ENCODE measurements at regions not wholly inside any gene's neighbourhood (a gene's known extent, or its start where the extent isn't known, plus 50 kb on each side); places are given as distances from the start of the nearest gene placed in this dataset.
"Not testable (repeated sequence)": the region's sequence is repeated elsewhere in the genome, so short reads cannot be mapped to it uniquely, and the experiment has no call there.

- DNase-seq: no peak
Measured at GRCh38 chr13:94901070-94901469, 188.7 kb upstream of the SOX21 start.

DNA sequence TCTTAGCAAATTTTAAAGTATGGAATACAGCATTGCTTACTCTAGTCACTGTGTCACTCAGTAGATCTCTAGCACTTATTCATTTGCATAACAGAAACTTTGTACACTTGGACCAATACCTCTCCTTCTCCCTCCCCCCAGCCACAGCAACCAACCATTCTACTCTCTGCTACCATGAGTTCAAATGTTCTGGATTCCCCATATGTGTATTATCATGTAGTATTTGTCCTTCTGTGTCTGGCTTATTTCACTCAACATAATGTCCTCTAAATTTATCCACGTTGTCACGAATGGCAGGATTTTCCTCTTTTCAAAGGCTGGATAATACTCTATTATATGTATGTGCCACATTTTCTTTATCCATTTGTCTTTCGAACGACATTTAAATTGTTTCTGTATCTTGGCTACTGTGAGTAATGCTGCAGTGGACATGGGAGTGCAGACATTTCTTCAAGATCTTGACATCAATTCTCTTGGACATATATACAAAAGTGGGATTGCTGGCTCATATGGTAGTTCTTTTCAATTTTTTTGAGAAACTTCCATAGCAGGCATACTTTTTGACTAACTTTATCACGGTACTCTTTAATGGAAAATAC lies 184.5 kb upstream of the SOX21 start:
- no peak for DNase-seq

DNA sequence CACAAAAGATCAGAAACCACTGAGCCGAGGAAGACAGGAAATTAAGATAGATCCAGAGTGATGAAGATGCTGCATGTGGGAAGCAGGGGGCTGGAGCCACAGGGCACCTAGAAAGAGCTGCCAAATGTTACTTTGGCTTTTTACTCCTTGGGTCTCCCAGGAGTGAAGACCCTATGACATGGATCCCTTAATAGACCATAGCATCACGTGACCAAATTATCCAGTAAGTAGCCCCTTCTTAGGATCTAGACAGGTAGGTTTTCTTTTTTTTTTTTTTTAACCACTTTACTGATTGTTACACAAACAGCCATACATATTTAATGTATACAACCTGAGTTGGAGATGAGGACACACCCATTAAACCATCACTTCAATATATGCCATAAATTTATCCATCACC lies 183.9 kb upstream of the SOX21 start:
- no peak for DNase-seq

- DNase-seq: no peak
Measured at GRCh38 chr13:94886191-94886590, 173.8 kb upstream of the SOX21 start.

- no peak for DNase-seq
Measured at GRCh38 chr13:94880463-94880862, 168.1 kb upstream of the SOX21 start.

GRCh38 chr13:94878602-94879165 lies 166.3 kb upstream of the SOX21 start:
- DNase-seq: no peak

DNA sequence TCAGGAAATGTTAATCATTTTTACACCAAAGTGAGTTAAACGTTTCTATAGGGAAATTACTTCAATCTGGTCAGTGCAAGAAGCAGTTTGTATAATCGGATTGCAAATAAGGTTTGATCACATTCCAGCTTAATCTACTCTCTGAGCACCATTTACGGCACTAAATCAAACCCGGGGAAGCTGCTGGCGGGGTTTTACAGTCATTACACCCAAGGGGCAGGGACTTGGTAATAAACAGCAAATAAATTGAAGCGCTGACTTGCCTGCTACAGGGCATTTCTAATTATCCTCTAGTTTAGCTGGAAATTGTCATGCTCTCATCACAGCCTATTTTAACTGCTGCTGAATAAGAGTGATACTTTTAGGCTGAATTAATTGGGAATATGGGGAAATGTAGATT lies 152.1 kb upstream of the SOX21 start:
- DNase-seq: no peak

DNA sequence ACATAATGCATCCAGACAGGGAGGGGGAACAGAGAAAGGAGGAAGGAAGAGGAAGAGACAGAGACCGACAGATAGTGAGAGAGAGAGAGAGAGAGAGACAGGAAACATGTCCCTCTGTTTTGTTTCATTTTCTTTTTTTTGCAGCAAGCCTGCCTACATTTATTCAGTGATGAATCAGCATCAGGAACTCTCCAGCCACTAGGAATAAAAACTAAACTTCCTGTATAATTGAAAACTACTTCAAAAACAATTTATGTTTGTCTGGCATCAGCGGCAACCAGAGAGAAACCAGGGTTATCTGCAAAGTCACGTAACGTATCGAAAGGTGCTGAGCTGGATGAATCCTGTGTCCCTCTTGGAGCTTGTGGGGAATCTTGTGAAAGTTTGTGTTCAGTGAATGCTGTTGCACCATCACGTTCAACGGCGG lies 148.6 kb upstream of the SOX21 start:
- no peak for DNase-seq

GRCh38 chr13:94859811-94860210 lies 147.5 kb upstream of the SOX21 start:
- no peak for DNase-seq

DNA sequence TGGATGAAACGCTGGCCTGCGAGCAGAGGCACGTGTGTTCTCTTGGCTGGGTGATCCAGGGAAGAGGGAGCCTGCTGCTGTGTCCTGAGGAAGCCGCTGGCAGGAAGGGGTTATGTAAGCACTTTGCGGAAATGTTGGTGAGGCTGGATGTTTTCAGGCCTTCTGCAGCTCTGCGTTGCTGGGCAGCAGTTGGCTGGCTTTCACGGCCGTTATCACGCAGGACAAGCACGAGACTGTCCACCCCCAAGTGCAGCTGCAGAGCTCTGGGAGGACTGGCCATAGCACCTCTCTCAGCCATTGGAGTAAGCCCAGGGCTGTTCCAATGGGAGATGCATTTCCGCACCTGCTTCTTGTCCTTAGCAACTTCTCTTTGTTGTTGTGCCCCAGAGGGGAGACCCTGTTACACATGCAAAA lies 146.9 kb upstream of the SOX21 start:
- DNase-seq: no peak

- DNase-seq: no peak
Measured at GRCh38 chr13:94858856-94859255, 146.5 kb upstream of the SOX21 start.

DNA sequence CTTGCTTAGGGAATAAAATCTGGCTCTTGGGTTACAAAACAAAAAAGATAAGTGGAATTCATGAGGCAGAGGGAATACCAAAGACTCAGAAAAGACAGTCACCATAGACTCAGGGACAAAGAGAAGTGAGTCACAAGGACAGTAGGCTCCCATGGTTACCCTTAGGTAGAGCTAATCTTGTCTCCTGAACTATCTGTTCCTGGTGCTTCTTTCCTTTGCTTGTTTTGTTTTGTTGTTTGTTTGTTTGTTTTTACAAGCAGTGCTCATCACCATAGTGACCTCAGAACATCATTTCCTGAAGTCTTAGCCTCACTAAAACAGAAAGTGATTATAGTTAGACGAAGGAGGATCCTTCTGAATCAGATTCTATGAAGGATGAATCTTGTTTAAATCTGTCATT lies 142.3 kb upstream of the SOX21 start:
- DNase-seq: no peak

- no peak for DNase-seq
Measured at GRCh38 chr13:94851576-94851975, 139.2 kb upstream of the SOX21 start.

GRCh38 chr13:94849254-94849653 lies 136.9 kb upstream of the SOX21 start:
- no peak for DNase-seq

- DNase-seq: no peak
Measured at GRCh38 chr13:94842901-94843300, 130.6 kb upstream of the SOX21 start.

GRCh38 chr13:94837056-94837455 lies 124.7 kb upstream of the SOX21 start:
- not testable (repeated sequence) for DNase-seq

- no peak for DNase-seq
Measured at GRCh38 chr13:94829837-94830365, 117.6 kb upstream of the SOX21 start.

- DNase-seq: no peak
Measured at GRCh38 chr13:94829185-94829836, 117.0 kb upstream of the SOX21 start.

DNA sequence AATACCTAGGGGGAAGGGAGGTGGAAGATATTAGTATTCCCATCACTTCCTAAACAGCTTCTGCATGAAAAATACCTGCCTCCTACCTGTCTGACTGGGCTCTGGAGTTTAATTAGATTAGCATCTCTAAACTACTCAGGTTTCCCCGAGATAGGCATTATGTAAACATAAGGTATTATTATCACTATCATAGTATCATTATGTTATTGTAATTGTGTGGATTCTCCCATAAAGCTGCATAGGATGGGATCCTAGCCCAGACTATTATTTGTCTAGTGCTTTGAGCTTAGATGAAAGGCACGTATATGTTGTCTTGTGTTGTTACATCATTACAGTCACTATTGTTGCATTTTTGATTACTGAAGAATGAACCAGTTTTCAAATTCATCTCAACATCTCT lies 115.2 kb upstream of the SOX21 start:
- DNase-seq: no peak

GRCh38 chr13:94825507-94825906 lies 113.2 kb upstream of the SOX21 start:
- no peak for DNase-seq

- DNase-seq: no peak
Measured at GRCh38 chr13:94824601-94825000, 112.3 kb upstream of the SOX21 start.

GRCh38 chr13:94822356-94822755 lies 110.0 kb upstream of the SOX21 start:
- no peak for DNase-seq

- no peak for DNase-seq
Measured at GRCh38 chr13:94816256-94816655, 103.9 kb upstream of the SOX21 start.

- no peak for DNase-seq
Measured at GRCh38 chr13:94813920-94814475, 101.7 kb upstream of the SOX21 start.
